AG20443 (cell line): ENCODE measurements at regions not wholly inside any gene's neighbourhood (a gene's known extent, or its start where the extent isn't known, plus 50 kb on each side); places are given as distances from the start of the nearest gene placed in this dataset.
A peak's percentile ranks its signal among the peaks of the same experiment; 100 is the strongest.
"Not testable (repeated sequence)": the region's sequence is repeated elsewhere in the genome, so short reads cannot be mapped to it uniquely, and the experiment has no call there.

Experiments used
- DNase-seq: peaks from one replicate; pipeline ENCODE4 v3.0.0; 2012; ENCODE audit warnings: low spot score, mixed read lengths

GRCh38 chr4:141534985-141535384 is 101.4 kb upstream of the IL15 start:
- DNase-seq = no peak

DNA sequence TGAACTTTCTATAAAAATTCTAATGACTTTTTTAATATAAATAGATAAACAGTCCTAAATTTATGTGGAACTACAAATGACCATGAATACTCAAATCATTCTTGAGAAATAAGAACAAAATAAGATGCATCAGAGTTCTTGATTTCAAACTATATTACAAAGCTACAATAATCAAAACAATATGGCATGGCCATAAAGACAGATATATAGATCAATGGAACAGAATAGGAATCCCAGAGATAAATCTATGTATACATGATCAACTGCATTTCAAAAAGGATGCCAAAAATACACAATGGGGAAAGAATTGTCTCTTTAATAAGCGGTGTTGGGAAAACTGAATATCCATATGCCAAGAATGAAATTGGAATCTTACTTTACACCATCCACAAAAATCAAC is 98.4 kb upstream of the IL15 start:
- DNase-seq = no peak

DNA sequence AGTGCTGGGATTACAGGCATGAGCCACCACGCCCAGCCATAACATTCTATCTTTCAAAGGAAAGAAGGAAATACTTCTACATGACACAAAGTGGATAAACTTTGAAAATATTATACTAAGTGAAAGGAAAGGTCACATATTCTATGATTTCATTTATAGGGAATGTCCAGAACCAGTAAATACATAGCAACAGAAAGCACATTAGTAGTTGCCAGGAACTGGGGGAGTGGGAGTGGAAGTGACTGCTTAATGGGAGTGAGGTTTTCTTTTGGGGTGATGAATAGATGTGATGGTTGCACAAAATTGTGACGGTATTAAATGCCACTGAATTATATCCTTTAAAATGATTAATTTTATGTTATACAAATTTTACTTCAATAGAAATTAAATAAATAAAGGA is 95.7 kb upstream of the IL15 start:
- no peak for DNase-seq

DNA sequence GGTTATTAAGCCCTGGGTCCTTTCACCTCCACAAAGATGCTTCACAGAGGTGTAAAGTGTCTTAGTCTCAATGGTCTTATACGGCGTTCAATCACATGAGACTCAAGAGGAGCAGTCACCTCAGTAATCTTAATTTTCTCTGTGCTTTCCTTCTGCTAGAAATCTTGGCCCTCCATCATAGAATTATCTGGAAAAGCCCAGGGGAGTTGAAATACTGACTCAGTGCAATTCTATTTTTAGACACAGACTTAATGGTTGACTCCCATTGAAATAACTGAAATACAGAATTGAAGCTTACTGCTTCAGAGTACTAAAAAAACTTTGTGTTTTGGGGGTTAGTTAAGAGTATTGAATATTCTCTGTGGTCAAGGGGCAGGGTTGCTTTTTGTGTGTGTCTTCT is 94.5 kb upstream of the IL15 start:
- no peak for DNase-seq

DNA sequence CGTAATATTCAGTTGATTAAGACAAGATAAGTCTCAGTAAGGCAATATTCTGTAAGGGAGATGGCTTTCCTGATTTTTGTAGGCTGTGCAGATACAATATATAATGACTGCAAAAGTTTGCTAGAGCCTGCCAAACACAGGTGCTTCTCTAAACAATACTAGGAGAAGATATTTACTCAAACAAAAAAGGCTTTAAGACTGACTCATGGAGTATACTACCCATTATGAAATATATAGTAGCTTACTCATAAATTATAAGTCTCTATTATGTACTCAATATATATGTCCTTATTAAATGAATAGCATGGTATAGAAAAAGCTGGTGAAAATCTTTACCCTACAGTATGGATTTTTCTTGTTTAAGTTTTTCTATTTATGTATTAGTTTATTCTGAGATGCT is 93.2 kb upstream of the IL15 start:
- no peak for DNase-seq

DNA sequence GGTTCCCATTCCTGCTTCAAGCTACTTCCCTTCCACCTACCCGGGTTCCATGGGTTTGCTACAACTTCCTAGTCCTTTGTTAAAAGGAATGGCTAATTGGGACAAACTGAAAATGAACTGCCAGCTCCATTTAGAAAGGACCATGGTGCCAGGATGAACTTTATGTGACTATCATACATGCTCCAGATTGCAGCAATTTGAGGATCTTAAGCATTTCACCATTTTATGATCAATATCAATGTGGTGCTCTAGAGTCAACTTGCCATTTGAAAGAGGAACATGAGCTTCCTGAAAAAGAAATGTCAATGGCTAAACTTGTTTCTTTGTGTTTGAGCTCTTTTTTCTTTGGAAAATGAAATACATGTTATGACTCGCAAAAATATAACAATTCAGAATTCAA is 92.7 kb upstream of the IL15 start:
- DNase-seq = no peak

- DNase-seq = peak; percentile 17
These were observed 87.6 kb upstream of the IL15 start for GRCh38 chr4:141548791-141549190.

- DNase-seq = no peak
These were observed 76.3 kb upstream of the IL15 start for GRCh38 chr4:141560056-141560455.

GRCh38 chr4:141562649-141563048 is 73.7 kb upstream of the IL15 start:
- DNase-seq = no peak

DNA sequence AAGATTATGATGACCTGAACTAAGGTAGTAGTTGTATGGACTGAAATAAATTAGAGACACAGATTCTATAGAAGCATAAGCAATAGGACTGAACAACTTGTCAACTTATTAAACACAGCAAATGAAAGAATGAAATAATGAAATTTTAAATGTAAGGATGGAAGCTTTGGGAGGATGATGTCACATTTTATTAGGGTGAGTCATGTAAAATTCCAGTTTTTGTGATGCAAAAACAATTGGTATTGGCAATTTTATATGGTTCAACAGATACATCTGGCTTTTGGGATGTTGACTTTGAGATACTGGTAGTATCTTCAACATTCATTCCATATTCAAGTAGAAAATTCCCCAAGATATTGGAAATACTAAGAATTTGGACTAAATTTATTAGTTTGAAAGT is 72.7 kb upstream of the IL15 start:
- no peak for DNase-seq

GRCh38 chr4:141564961-141565360 is 71.4 kb upstream of the IL15 start:
- not testable (repeated sequence) for DNase-seq

- no peak for DNase-seq
These were observed 70.8 kb upstream of the IL15 start for GRCh38 chr4:141565379-141566089.

GRCh38 chr4:141567326-141567915 is 69.0 kb upstream of the IL15 start:
- no peak for DNase-seq

- DNase-seq = no peak
These were observed 67.2 kb upstream of the IL15 start for GRCh38 chr4:141569141-141569540.

GRCh38 chr4:141570290-141570689 is 66.1 kb upstream of the IL15 start:
- no peak for DNase-seq

DNA sequence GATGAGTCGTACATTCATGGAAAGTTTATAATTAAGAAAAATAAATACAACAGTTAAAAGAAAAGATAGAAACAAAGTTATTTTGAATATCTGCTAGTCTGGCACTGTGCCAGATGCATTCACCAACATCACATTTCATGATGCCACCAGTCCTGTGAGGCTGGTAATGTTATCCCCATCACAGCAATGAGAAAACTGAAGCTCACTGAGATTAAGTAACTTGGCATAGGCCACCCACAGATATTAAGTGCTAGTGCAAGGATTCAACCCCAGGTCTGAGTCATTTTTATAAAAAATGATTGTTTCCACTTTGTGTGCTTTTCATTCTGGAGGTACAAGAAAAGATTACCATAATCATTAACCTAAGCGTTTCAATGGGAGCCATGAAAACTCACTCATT is 65.0 kb upstream of the IL15 start:
- no peak for DNase-seq

DNA sequence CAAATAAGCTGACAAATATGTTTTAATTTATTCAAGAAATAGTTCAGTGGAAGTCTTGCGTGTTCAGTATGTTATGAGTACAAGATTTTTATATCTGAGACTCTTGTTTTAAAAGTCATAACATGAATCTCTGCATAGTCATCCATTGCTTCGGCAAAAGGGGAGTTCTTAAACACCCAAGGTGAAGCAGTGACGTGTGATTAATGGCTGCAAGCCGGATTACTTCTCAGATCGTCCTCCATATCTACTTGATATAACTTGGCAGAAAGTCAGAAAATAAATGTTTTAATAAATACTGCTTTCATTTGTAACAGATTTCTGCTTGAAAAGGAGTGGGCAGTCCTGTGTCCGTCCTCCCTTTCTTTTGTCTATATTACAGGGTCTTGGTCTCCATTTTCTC is 64.6 kb upstream of the IL15 start:
- DNase-seq = no peak

DNA sequence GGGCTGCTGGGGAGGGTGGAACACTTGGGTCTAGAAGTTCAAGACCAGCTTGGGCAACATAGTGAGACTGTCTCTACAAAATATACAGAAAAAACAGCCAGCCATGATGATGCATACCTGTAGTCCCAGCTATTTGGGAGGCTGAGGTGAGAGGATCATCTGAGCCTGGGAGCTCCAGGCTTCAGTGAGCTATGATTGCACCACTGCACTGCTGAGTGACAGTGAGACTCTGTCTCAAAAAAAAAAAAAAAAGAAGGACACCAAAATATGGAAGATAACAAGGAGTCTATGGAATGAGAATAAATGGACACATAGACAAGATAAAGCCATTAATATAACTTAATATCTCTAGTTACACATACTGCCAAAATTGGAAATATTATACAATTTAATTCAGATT is 62.7 kb upstream of the IL15 start:
- DNase-seq = no peak

DNA sequence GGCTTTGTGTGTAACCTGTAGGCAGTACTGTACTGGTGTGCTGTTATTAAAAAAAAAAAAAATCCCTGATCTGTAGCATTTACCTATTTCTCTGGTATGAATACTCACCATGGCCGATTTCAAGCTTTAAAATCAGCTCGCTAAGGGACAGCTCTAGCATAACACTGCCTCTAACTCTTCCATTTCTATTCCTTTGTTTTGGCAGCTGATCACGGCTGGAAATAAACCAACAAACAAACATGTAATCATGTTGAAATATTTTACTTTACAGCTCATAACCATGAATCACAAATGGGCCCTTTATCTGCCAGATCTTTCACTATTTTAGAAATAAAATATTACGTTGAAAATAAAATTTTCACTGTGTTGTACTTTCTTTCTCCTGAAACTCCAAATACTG is 60.5 kb upstream of the IL15 start:
- DNase-seq = peak; percentile 37

- DNase-seq = no peak
These were observed 59.7 kb upstream of the IL15 start for GRCh38 chr4:141576585-141577110.

DNA sequence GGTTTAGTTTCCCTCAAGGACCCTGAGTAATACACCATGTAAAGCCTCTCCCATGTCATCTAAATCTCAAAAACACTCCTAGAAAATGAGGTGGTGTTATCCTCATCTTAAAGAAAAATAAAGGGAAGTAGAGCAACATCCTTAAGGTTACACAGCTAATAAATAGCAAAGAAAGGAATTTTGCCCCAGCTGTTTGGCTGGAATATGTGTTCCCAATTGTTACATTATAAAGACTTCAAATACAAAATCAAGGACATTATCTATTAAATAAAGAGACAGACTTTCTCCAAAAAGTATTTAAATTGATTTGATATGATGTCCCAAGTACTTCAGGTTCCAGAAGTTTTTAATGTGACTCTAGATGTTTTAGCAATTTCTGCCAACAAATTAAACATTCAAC is 57.9 kb upstream of the IL15 start:
- no peak for DNase-seq

- no peak for DNase-seq
These were observed 55.9 kb upstream of the IL15 start for GRCh38 chr4:141580523-141580922.
